A673 (cell line): ENCODE measurements at regions not wholly inside any gene's neighbourhood (a gene's known extent, or its start where the extent isn't known, plus 50 kb on each side); places are given as distances from the start of the nearest gene placed in this dataset.

Source experiments
- CTCF ChIP-seq: fragments of 300-800, 200-600 bp; sonication (generic); conservative IDR thresholded peaks from 2 replicates; pipeline ENCODE4 v1.5.1; 2017; ENCODE audit warnings: low read depth, mild to moderate bottlenecking, antibody characterized with exemption, low read length, moderate library complexity, mixed read lengths
- EZH2 ChIP-seq: fragments of 200-600 bp; sonication (generic); IDR thresholded peaks from 2 replicates; pipeline ENCODE4 v1.6.1; 2017; ENCODE audit warnings: borderline replicate concordance, low read depth, mild to moderate bottlenecking, mixed read lengths, antibody characterized with exemption, low read length; ENCODE audit not compliant: poor library complexity, severe bottlenecking

GRCh38 chr6:130771741-130772140 is 55.5 kb upstream of the SMLR1 start:
- no peak for TF ChIP-seq CTCF
- no peak for TF ChIP-seq EZH2
